Adipocyte (in vitro differentiated cells): ENCODE measurements at regions not wholly inside any gene's neighbourhood (a gene's known extent, or its start where the extent isn't known, plus 50 kb on each side); places are given as distances from the start of the nearest gene placed in this dataset.
"Not testable (repeated sequence)": the region's sequence is repeated elsewhere in the genome, so short reads cannot be mapped to it uniquely, and the experiment has no call there.

Experiments used
- DNase-seq: peaks from one replicate; pipeline ENCODE4 v3.0.0-alpha.2; 2015; ENCODE audit warnings: low read depth
- H3K27me3 ChIP-seq: replicated peaks from 2 replicates; pipeline ENCODE4 v1.7.0; 2013; ENCODE audit warnings: mild to moderate bottlenecking, low read length, moderate library complexity; ENCODE audit not compliant: control insufficient read depth, insufficient read depth
- H3K36me3 ChIP-seq: 2 replicates; pipeline ENCODE4 v1.7.0; 2013; ENCODE audit warnings: low read length, mild to moderate bottlenecking, moderate library complexity; ENCODE audit not compliant: control insufficient read depth, insufficient read depth, severe bottlenecking
- H3K4me1 ChIP-seq: 2 replicates; pipeline ENCODE4 v1.7.0; 2013; ENCODE audit warnings: mild to moderate bottlenecking, low read length, moderate library complexity; ENCODE audit not compliant: control insufficient read depth, insufficient read depth
- H3K4me3 ChIP-seq: 2 replicates; pipeline ENCODE4 v1.7.0; 2013; ENCODE audit warnings: mild to moderate bottlenecking, low read length, moderate library complexity
- H3K9ac ChIP-seq: 2 replicates; pipeline ENCODE4 v1.7.0; 2013; ENCODE audit warnings: mild to moderate bottlenecking, low read length, moderate library complexity
- H3K9me3 ChIP-seq: 2 replicates; pipeline ENCODE4 v1.7.0; 2013; ENCODE audit warnings: mild to moderate bottlenecking, low read length, moderate library complexity; ENCODE audit not compliant: control insufficient read depth

DNA sequence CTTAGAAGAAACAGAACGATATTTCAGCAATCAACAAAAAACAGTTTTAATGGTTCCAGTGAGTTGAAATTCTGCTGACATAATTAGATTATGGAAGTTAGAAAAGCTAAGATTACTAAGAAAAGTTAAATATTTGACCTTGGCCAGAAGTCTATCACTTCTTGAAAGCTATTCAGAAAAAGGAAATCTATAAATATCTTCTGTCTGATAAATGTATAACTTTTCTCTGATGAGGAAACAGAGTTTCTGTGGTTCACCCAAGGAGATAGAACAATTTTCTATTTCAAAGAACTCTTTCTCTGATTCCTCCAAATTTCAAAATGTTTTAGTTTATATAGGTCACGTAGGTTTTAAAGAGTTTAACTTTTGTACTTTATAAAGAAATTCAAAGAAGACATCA lies 438.4 kb upstream of the CHORDC1 start:
- Histone ChIP-seq H3K4me3 (no peak overlapping the region), H3K9me3 (no peaks in the 10 kb centered on the region), H3K9ac (no peak overlapping the region), H3K27me3 (no peaks in the 10 kb centered on the region), H3K36me3 (no peaks in the 10 kb centered on the region), H3K4me1 (no peaks in the 10 kb centered on the region)
- no peak for DNase-seq

DNA sequence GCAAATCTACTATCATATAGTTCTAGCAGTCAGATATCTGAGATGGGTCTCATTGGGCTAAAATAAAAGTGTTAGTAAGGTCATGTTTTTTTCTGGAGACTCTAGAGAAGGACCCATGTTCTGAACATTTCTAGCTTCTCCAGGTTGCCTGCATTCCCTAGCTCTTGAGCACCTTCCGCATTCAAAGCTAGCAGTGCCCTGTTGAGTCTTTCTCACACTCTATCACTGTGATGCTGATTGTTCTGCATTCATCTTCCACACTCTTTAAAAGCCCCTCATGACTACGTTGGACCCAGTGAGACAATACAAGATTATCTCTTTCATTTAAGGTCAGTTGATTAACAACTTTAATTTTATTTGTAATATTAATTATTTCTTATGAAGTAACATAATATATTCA lies 433.3 kb upstream of the CHORDC1 start:
- DNase-seq: no peak
- H3K27me3 ChIP-seq: no peaks in the 10 kb centered on the region
- no peaks in the 10 kb centered on the region for H3K36me3 ChIP-seq
- no peaks in the 10 kb centered on the region for H3K4me1 ChIP-seq
- no peaks in the 10 kb centered on the region for H3K9me3 ChIP-seq
- no peak overlapping the region for H3K9ac ChIP-seq
- no peak overlapping the region for H3K4me3 ChIP-seq

DNA sequence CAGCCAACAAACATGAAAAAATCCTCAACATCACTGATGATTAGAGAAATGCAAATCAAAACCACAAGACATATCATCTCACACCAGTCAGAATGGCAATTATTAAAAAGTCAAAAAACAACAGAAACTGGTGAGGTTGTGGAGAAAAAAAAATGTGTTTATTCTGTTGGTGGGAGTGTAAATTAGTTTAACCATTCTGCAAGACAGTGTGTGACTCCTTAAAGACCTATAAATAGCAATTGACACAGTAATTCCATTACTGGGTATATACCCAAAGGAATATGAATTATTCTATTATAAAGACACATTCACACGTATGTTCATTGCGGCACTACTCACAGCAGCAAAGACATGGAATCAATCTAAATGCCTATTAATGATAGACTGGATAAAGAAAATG lies 427.3 kb upstream of the CHORDC1 start:
- H3K9ac ChIP-seq: no peak overlapping the region
- H3K4me1 ChIP-seq: no peaks in the 10 kb centered on the region
- H3K36me3 ChIP-seq: no peaks in the 10 kb centered on the region
- no peaks in the 10 kb centered on the region for H3K27me3 ChIP-seq
- H3K4me3 ChIP-seq: no peak overlapping the region
- no peaks in the 10 kb centered on the region for H3K9me3 ChIP-seq
- no peak for DNase-seq

DNA sequence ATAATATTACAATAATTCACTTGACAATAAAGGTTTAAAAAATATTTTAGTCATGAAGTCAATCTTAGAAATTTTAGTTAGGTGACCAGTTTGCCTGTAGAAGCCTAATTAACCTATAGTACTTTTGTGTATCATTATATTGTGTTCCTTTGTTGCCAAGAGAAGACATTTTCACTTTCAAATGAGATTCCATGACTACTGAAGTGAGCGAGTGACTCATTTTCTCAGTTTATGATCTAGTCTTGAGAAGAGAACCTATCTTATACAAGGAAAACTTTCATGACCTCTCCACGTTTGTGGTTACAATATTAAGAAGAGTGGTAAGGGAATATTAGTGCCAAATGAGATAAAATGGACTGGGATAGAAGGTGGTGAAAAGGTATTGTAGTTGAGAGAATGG lies 423.9 kb upstream of the CHORDC1 start:
- Histone ChIP-seq H3K36me3 (no peaks in the 10 kb centered on the region), H3K9ac (no peak overlapping the region), H3K4me3 (no peak overlapping the region), H3K4me1 (no peaks in the 10 kb centered on the region), H3K27me3 (no peaks in the 10 kb centered on the region), H3K9me3 (no peaks in the 10 kb centered on the region)
- DNase-seq: no peak

DNA sequence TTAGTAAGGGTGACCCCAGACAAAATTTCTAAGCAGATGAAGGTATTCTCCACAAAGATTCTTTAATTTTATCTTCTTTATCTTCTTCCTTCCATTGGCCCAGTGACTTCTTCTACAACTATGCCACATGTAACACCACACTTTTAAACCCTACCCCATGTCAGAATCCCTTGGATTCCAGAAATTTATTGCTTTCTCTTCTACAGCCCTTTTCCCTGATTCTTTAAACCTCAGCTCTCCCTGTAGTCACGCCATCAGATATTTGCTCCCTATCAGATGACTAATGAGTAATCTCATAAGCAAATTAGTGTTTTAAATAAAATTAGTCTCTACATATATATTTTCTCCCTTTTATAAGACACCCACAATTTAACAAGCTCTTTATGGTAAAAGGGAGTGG lies 423.4 kb upstream of the CHORDC1 start:
- no peaks in the 10 kb centered on the region for H3K27me3 ChIP-seq
- H3K9ac ChIP-seq: no peak overlapping the region
- no peaks in the 10 kb centered on the region for H3K4me1 ChIP-seq
- DNase-seq: no peak
- H3K4me3 ChIP-seq: no peak overlapping the region
- no peaks in the 10 kb centered on the region for H3K36me3 ChIP-seq
- no peaks in the 10 kb centered on the region for H3K9me3 ChIP-seq

DNA sequence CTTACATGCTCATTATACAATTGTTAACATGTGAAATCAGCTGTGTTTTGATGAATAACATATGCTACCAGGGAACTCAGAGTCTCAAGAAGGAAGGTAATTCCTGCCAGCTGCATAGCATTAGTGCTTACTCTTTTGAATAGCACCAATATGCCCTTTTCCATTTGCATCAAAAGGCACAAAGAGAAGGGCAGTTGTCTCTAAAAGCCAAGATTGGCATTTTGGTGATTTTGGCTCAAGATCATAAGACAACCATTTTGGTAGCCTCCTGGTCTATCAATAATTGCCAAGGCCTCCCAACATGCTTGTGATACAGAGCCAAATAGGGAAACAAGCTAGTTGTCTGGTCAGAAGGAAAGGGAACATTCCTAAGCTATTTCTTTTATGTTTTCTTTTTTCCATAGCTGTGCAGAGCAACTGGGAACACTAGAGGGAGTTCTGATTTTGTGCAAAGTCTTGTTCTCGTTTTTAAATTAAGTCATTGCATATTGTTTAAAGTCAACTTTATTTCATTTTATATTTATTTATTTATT lies 416.7 kb upstream of the CHORDC1 start:
- Histone ChIP-seq H3K4me1 (no peaks in the 10 kb centered on the region), H3K27me3 (no peaks in the 10 kb centered on the region), H3K4me3 (no peak overlapping the region), H3K9ac (peak overlapping the region; percentile 56), H3K9me3 (no peaks in the 10 kb centered on the region), H3K36me3 (no peaks in the 10 kb centered on the region)
- peak; percentile 17 for DNase-seq

DNA sequence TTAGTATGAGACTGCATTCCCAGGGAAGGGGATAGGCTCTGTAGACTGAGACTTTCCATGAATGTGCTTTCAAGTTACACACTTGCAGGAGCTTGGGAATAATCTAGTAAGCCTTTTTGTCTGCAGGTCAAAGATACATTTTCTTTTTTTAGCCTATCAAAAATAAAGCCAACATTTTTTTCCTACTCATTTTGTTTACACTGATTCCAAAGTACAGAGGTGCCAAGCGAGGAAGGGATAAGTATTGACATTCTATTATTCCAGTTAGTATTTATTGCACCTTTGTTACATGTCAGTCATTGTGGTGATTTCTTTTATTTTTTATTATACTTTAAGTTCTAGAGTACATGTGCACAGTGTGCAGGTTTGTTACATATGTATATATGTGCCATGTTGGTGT lies 413.0 kb upstream of the CHORDC1 start:
- peaks cover 3% of the 10 kb centered on the region for H3K4me1 ChIP-seq
- H3K27me3 ChIP-seq: no peaks in the 10 kb centered on the region
- no peak overlapping the region for H3K9ac ChIP-seq
- no peak overlapping the region for H3K4me3 ChIP-seq
- no peaks in the 10 kb centered on the region for H3K36me3 ChIP-seq
- H3K9me3 ChIP-seq: no peaks in the 10 kb centered on the region
- no peak for DNase-seq

DNA sequence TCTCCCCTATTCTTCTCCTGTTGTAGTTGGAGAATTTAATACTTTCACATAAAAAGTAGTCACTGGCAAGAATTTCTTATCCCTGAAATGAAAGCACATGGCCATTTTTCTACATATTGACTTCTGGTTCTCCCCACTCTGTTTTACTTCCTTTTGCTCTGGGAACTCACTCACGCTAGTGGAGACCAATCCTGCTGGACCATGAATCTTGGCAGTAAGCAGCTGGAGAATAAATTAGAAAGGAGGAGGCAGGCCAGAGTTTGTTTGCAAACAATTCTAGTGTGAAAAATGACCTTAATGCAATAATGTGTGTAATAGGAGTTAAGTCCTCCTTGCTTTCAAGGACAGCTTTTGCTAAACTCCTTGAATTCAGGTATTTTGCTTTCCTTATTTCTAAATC lies 412.3 kb upstream of the CHORDC1 start:
- no peaks in the 10 kb centered on the region for H3K27me3 ChIP-seq
- H3K9me3 ChIP-seq: no peaks in the 10 kb centered on the region
- peaks cover 8% of the 10 kb centered on the region for H3K4me1 ChIP-seq
- no peak overlapping the region for H3K4me3 ChIP-seq
- H3K36me3 ChIP-seq: no peaks in the 10 kb centered on the region
- no peak for DNase-seq
- H3K9ac ChIP-seq: no peak overlapping the region

DNA sequence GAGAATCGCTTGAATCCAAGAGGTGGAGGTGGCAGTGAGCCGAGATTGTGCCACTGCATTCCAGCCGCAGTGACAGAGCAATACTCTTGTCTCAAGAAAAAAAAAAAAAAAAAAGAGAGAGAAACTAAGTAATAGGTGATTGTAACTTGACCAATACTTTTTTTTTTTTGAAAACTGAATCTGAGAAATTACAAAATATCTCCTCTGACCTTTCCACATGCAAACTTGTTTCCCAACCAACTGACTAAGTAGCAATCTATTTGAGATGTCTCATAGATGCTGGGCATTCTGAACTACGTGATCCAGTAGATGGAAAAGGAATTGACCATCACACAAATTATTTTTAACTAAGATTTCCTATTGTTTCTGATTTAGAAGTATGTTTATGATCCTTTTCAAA lies 407.3 kb upstream of the CHORDC1 start:
- H3K9me3 ChIP-seq: no peaks in the 10 kb centered on the region
- H3K27me3 ChIP-seq: no peaks in the 10 kb centered on the region
- no peaks in the 10 kb centered on the region for H3K36me3 ChIP-seq
- H3K4me3 ChIP-seq: no peak overlapping the region
- H3K4me1 ChIP-seq: peaks cover 17% of the 10 kb centered on the region
- no peak for DNase-seq
- H3K9ac ChIP-seq: no peak overlapping the region

DNA sequence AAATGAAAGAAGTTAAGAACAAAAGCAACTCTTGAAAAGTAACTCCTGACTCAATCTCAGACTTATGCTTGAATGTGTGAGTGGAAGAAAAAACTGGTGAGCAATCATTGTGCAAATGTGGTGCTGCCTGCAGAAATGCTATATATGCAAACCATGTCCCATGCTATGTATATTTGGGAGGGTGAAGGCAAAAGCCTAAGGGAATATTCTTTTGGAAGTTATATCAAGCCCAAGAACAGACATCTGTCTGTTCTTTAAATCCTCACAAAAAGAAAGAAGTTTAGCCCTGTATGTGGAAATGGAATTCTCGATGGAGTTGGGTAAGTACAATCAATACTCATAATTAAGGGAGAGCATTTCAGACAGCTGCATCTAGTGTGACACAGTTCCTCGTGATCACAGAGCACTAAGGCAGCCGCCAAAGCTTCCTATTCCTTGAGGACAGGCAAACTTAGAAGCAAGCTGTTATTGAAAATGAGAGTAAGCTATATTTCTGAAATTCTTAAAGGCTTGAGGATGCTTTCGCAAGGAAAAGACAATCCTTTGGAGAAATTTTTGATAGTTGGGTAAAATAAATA lies 406.5 kb upstream of the CHORDC1 start:
- Histone ChIP-seq H3K4me1 (peaks cover 17% of the 10 kb centered on the region), H3K27me3 (no peaks in the 10 kb centered on the region), H3K36me3 (no peaks in the 10 kb centered on the region), H3K9me3 (no peaks in the 10 kb centered on the region), H3K4me3 (no peak overlapping the region), H3K9ac (peak overlapping the region; percentile 10)
- no peak for DNase-seq

DNA sequence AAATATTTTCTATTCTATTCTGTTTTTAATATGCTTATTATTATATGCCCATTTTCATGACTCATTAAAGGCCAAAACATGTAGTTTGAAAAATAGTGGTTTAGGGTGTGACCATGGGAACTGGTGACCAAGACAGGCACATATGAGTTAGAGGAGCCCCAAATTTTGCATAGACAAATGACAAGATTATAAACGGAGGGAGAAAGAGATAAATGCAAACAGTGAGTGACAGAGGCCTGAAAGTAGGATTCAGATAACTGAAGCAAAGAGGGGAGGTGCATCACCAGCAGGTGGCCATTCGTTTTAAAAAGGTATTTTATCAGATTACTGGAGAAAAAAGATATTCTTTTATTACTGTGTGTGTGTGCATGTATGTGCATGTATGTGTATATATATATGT lies 391.5 kb upstream of the CHORDC1 start:
- DNase-seq: no peak
- Histone ChIP-seq H3K27me3 (no peaks in the 10 kb centered on the region), H3K4me3 (no peak overlapping the region), H3K36me3 (no peaks in the 10 kb centered on the region), H3K4me1 (no peaks in the 10 kb centered on the region), H3K9me3 (no peaks in the 10 kb centered on the region), H3K9ac (no peak overlapping the region)

DNA sequence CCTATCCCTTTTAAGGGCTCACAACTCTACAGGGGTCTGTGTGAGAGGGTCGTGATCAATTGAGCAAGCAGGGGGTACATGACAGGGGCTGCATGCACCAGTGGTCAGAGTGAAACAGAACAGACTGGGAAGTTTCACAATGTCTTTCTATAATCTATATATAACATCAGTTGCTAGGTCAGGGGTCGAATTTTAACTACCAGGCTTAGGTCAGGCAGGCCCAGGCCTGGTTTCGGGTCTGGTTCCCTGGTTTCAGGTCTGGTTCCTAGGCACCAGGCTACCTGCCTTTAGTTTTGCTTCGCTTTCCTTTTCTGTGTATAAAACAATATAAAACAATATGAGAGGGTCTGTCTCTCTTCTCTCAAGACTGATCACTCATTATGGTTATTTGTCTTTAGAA lies 390.2 kb upstream of the CHORDC1 start:
- not testable (repeated sequence) for H3K4me3 ChIP-seq, H3K36me3 ChIP-seq, H3K9me3 ChIP-seq, DNase-seq, H3K9ac ChIP-seq, H3K4me1 ChIP-seq, H3K27me3 ChIP-seq
